Pancreas (tissue), 10 donors: ENCODE measurements at regions not wholly inside any gene's neighbourhood (a gene's known extent, or its start where the extent isn't known, plus 50 kb on each side); places are given as distances from the start of the nearest gene placed in this dataset.

Experiments used
- ATAC-seq, 4 donors: fragments of 200-7000 bp; cut with Tn5 transposase; one replicate each; pipeline versions ENCODE4 v1.8.0 to v1.9.1; 2020; ENCODE audit warnings: mild to moderate bottlenecking in 4 of 4, moderate library complexity in 4 of 4
- DNase-seq, 6 donors: peaks; one replicate each; pipeline ENCODE4 v3.0.0-alpha.2; 2020
- FAIRE-seq: peaks from 2 replicates; lab custom pipeline; 2012; peaks lifted over from hg19 to GRCh38; lab: Jason Lieb, UNC
- H3K27ac ChIP-seq, 4 donors: fragments of 200-600 bp; sonication (generic); 1 replicate in 3 of 4; 2 replicates in 1 of 4; pipeline versions ENCODE4 v1.5.0 to v1.8.0; 2020
- H3K27me3 ChIP-seq, 4 donors: fragments of 200-600 bp; one replicate each; pipeline ENCODE4 v1.8.0; 2021
- H3K36me3 ChIP-seq, 3 donors: fragments of 200-600 bp; sonication (generic) in 1 of 3; one replicate each; pipeline versions ENCODE4 v1.5.0 to v1.8.0; 2020 to 2021
- H3K4me1 ChIP-seq, 3 donors: fragments of 200-600 bp; one replicate each; pipeline ENCODE4 v1.8.0; 2021
- H3K4me3 ChIP-seq, 4 donors: fragments of 200-600 bp; sonication (generic) in 2 of 4; one replicate each; pipeline versions ENCODE4 v1.5.0 to v1.8.0; 2020 to 2021
- H3K9me3 ChIP-seq, 4 donors: fragments of 200-600 bp; one replicate each; pipeline ENCODE4 v1.8.0; 2021
- CTCF ChIP-seq, 4 donors: fragments of 200-600 bp; sonication (generic) in 3 of 4; IDR thresholded peaks; one replicate each; pipeline versions ENCODE4 v1.5.0 to v1.8.0; 2021; ENCODE audit warnings: antibody characterized with exemption in 4 of 4
- WGBS, 2 donors: extraction: QIAGEN DNeasy Blood & Tissue Kit; methylation state at CpG; one replicate each; pipeline ENCODE4 v1.1.7; 2013; 5-methylcytosine and 5-hydroxymethylcytosine counted together
- intact Hi-C, 3 donors: fragments of 100-400 bp; cut with DNase I; formaldehyde crosslinking; loops; one replicate each; pipeline versions ENCODE4 v1.11.1 to v1.14.2; 2022
- donor health status: healthy with polysubstance abuse.
- donor health status: DM: no; HTN: no; CAD: no; lungs with moderate emphysema.
- donor health status: DM: no; HTN: no; CAD: no.
- donor health status: control.
- donor health status: control.
- donor health status: Bipolar disorder and iron deficiency.
- donor health status: DM: yes; HTN: yes; CAD: no.
- donor health status: DM: no; HTN: no; CAD: no.
- donor health status: DM: no; HTN: no; CAD: no.
- donor health status: DM: yes; HTN: yes; CAD: no.

GRCh38 chr2:126803434-126803775 is 95.3 kb upstream of the TEX51 start:
- H3K4me1 ChIP-seq = no peaks in the 10 kb centered on the region
- intact Hi-C loops = no loop called here
- H3K4me3 ChIP-seq = no peak overlapping the region
- DNase-seq (no peak), FAIRE-seq (no peak), ATAC-seq (no peak)
- no peaks in the 10 kb centered on the region for H3K27me3 ChIP-seq
- H3K9me3 ChIP-seq = no peaks in the 10 kb centered on the region
- H3K36me3 ChIP-seq = no peaks in the 10 kb centered on the region
- H3K27ac ChIP-seq = no peak overlapping the region
- TF ChIP-seq CTCF (IDR thresholded peaks at IDR 0.05) = no peak
- 81 to 89% methylated on average over 8 of the region's 8 CpGs for WGBS, 2 donors

GRCh38 chr2:126804347-126804746 is 94.3 kb upstream of the TEX51 start:
- Histone ChIP-seq H3K27me3 (no peaks in the 10 kb centered on the region), H3K9me3 (no peaks in the 10 kb centered on the region), H3K27ac (no peak overlapping the region), H3K36me3 (no peaks in the 10 kb centered on the region), H3K4me1 (no peaks in the 10 kb centered on the region), H3K4me3 (no peak overlapping the region)
- DNase-seq (no peak), ATAC-seq (no peak), FAIRE-seq (no peak)
- intact Hi-C loops = no loop called here
- TF ChIP-seq CTCF (IDR thresholded peaks at IDR 0.05) = no peak
- 81 to 85% methylated on average over 17 of the region's 17 CpGs for WGBS, 2 donors

- intact Hi-C loops = no loop called here
- WGBS, 2 donors = 7 to 10% methylated on average over 6 of the region's 6 CpGs
- Histone ChIP-seq H3K27ac (no peak overlapping the region), H3K27me3 (no peaks in the 10 kb centered on the region), H3K36me3 (no peaks in the 10 kb centered on the region), H3K9me3 (no peaks in the 10 kb centered on the region), H3K4me3 (no peak overlapping the region), H3K4me1 (no peaks in the 10 kb centered on the region)
- FAIRE-seq (no peak), DNase-seq (no peak), ATAC-seq (no peak)
- no peak for TF ChIP-seq CTCF (IDR thresholded peaks at IDR 0.05)
Observed at GRCh38 chr2:126808929-126809328, 89.8 kb upstream of the TEX51 start.

- Histone ChIP-seq H3K4me3 (no peak overlapping the region), H3K27ac (no peak overlapping the region), H3K9me3 (no peaks in the 10 kb centered on the region), H3K36me3 (no peaks in the 10 kb centered on the region), H3K4me1 (no peaks in the 10 kb centered on the region), H3K27me3 (no peaks in the 10 kb centered on the region)
- 30% methylated on average over 7 of the region's 7 CpGs for WGBS, 2 donors
- no peak for TF ChIP-seq CTCF (IDR thresholded peaks at IDR 0.05)
- no peak for DNase-seq
- intact Hi-C loops = no loop called here
- no peak for FAIRE-seq
- ATAC-seq = no peak
Observed at GRCh38 chr2:126809340-126809739, 89.3 kb upstream of the TEX51 start.

GRCh38 chr2:126810001-126810400 is 88.7 kb upstream of the TEX51 start:
- WGBS, 2 donors = 66 to 74% methylated on average over 6 of the region's 6 CpGs
- DNase-seq (no peak), FAIRE-seq (no peak), ATAC-seq (no peak)
- no peak overlapping the region for H3K27ac ChIP-seq
- intact Hi-C loops = no loop called here
- no peaks in the 10 kb centered on the region for H3K36me3 ChIP-seq
- H3K9me3 ChIP-seq = no peaks in the 10 kb centered on the region
- H3K4me1 ChIP-seq = no peaks in the 10 kb centered on the region
- H3K4me3 ChIP-seq = no peak overlapping the region
- TF ChIP-seq CTCF (IDR thresholded peaks at IDR 0.05) = no peak
- no peaks in the 10 kb centered on the region for H3K27me3 ChIP-seq
